GM19193 (cell line): ENCODE measurements at regions not wholly inside any gene's neighbourhood (a gene's known extent, or its start where the extent isn't known, plus 50 kb on each side); places are given as distances from the start of the nearest gene placed in this dataset.

ENCODE experiments used
- POLR2A ChIP-seq: IDR thresholded peaks from 4 replicates; pipeline ENCODE4 v1.6.1; 2011; ENCODE audit not compliant: insufficient read depth, insufficient read length; ENCODE audit errors: extremely low read depth

DNA sequence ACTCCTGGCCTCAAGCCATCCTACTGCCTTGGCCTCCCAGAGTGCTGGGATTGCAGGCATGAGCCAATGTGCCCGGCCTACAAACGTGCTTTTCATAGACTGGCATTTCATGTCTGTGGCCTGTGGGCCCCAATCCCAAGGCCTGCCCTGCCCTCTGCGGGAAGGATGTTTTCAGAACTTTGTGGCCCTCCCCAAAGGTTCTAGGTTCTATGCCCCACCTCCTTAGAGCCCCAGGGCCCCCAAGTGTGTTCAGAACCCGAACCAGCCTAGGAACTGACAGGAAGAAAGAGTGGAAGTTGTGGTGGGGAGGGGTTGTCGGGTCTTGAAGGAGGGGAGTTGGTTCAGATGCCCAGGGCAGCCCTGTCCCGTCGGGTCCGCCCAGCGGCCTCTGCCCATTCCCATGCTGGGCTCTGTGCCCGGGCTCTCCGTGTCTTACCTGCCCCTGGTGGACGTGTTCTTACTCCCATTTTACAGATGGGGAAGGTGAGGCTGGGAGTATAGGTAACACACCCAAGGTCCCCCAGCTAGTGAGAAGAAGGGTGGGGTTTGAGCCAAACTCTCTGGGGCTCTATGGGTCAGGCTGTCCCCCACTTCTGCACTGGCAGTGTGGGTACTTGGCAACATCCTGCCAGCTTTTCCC is 175.8 kb upstream of the IER5L start:
- TF ChIP-seq POLR2A, result no peak

- TF ChIP-seq POLR2A, result no peak
These were observed 174.2 kb upstream of the IER5L start for GRCh38 chr9:129352146-129352865.

DNA sequence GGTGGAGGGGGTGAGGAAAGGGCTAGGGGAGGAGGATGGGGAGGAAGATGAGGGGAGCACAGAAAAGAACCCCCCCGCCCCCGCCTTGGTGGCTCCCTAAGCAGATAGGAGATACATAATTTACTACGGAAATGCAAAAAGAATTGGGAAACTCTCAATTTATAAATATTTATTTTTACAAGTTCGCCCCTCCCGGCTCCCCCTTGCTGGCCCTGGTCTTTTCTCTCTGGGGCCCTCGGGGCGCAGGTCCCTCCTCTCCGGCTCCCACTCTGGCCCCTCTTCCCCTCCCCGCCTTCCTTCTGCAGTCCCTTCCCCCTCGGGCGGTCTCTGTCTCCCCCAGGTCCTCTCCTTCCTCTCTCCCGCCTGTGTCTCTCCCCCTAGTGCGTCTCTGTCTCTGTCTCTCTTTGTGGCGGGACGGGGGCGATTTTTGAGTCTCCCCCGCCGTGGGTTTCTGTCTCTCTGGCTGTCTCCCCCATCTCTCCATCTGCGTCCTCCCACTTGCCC is 173.6 kb upstream of the IER5L start:
- TF ChIP-seq POLR2A, result no peak

GRCh38 chr9:129351058-129351641 is 173.1 kb upstream of the IER5L start:
- TF ChIP-seq POLR2A, result no peak

GRCh38 chr9:129350143-129350935 is 172.3 kb upstream of the IER5L start:
- no peak for TF ChIP-seq POLR2A

GRCh38 chr9:129349665-129349947 is 171.5 kb upstream of the IER5L start:
- TF ChIP-seq POLR2A, result no peak

DNA sequence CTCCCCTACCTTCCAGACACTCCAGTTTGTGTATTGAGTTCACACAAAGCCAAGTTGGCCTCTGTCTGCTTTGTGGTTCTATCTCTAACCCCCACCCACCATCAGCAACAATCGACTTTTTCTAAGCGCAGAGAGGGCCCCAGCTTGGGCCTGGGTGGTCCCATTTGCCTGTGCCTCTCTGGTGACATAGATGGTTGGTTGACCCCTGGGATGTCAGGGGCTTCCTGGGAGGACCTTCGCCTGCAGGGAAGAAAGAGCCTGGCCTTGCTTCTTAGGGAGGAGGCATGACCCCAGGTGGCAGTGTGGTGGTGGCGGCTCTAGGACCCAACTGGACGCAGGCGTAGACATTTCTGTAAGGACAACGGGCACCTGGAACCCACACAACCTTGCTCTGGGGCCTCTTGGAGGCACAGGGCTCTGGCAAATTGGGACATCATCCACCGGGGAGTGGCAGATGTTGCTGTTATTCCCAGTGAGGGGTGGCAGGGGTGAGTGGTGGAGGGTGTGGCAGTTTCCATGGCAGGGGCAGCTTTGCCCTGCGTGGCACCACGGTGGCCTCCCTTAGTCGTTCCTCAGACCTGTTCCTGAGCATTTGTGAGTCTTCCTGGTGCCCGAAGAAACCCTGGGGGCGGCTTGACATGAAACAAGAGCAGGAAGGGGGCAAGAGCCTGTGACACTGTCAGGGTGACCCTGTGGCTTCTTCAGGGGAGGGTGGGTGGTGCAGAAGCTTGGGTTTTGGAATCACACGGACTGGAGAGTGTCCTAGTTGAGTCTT is 171.0 kb upstream of the IER5L start:
- TF ChIP-seq POLR2A, result no peak

GRCh38 chr9:129347316-129348120 is 169.5 kb upstream of the IER5L start:
- TF ChIP-seq POLR2A, result no peak

GRCh38 chr9:129346046-129346445 is 168.0 kb upstream of the IER5L start:
- no peak for TF ChIP-seq POLR2A

DNA sequence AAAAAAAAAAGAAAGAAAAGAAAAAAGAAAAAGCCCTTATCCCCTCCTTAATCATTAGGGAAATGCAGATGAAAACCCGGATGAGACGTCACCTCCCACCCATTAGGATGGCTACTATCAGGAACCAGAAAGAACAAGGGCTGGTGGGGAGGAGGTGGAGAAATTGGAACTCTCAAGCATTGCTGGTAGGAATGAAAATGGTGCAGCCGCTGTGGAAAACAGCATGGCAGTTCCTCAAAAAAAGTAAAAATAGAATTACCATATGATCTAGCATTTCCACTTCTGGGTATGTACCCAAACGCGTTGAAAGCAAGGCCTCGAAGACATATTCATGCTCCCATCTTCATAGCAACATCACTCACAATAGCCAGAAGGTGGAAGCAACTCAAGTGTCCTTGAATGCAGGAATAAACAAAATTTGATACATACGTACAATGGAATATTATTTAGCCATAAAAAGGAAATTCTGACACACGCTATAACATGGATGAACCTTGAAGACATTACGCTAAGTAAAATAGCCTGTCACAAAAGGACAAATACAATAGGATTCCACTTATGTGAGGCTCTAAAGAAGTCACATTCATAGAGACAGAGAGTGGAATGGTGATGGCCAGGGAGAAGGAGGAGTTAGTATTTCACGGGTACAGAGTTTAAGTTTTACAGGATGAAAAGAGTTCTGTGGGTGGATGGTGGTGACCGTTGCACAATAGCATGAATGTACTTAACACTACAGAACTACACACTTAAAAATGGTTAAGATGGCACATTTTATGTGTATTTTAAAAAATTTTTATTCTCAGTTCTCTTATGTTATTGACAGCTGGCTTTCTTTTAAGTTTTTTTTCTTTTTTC is 166.8 kb upstream of the IER5L start:
- TF ChIP-seq POLR2A, result no peak

GRCh38 chr9:129343424-129344375 is 165.6 kb upstream of the IER5L start:
- no peak for TF ChIP-seq POLR2A
